Iris pigment epithelial cell (primary cell): ENCODE measurements at regions not wholly inside any gene's neighbourhood (a gene's known extent, or its start where the extent isn't known, plus 50 kb on each side); places are given as distances from the start of the nearest gene placed in this dataset.

Source experiments
- DNase-seq: peaks from one replicate; pipeline ENCODE4 v3.0.0-alpha.2; 2011; ENCODE audit warnings: low read depth

- no peak for DNase-seq
Measured at GRCh38 chr11:16685914-16686313, 52.5 kb upstream of the C11orf58 start.

GRCh38 chr11:16678466-16679116 is 59.9 kb upstream of the C11orf58 start:
- DNase-seq: no peak

- peak; percentile 36 for DNase-seq
Measured at GRCh38 chr11:16669799-16670415, 68.5 kb upstream of the C11orf58 start.

- DNase-seq: peak; percentile 38
Measured at GRCh38 chr11:16632295-16633200, 105.9 kb upstream of the C11orf58 start.

- no peak for DNase-seq
Measured at GRCh38 chr11:16630651-16631050, 107.8 kb upstream of the C11orf58 start.

- no peak for DNase-seq
Measured at GRCh38 chr11:16618431-16618830, 120.0 kb upstream of the C11orf58 start.

- no peak for DNase-seq
Measured at GRCh38 chr11:16615480-16615879, 123.0 kb upstream of the C11orf58 start.

GRCh38 chr11:16613512-16614381 is 124.7 kb upstream of the C11orf58 start:
- peak; percentile 77 for DNase-seq

GRCh38 chr11:16613262-16613511 is 125.3 kb upstream of the C11orf58 start:
- no peak for DNase-seq

- no peak for DNase-seq
Measured at GRCh38 chr11:16612566-16613261, 125.7 kb upstream of the C11orf58 start.

- DNase-seq: no peak
Measured at GRCh38 chr11:16611926-16612565, 126.4 kb upstream of the C11orf58 start.

- DNase-seq: no peak
Measured at GRCh38 chr11:16611401-16611921, 127.0 kb upstream of the C11orf58 start.

- DNase-seq: no peak
Measured at GRCh38 chr11:16610738-16611388, 127.6 kb upstream of the C11orf58 start.

- no peak for DNase-seq
Measured at GRCh38 chr11:16610213-16610737, 128.2 kb upstream of the C11orf58 start.

GRCh38 chr11:16609769-16610168 is 128.7 kb upstream of the C11orf58 start:
- no peak for DNase-seq

GRCh38 chr11:16607675-16608644 is 130.5 kb upstream of the C11orf58 start:
- DNase-seq: no peak

GRCh38 chr11:16606784-16607674 is 131.4 kb upstream of the C11orf58 start:
- no peak for DNase-seq
